ENCODE measurements at regions not wholly inside any gene's neighbourhood (a gene's known extent, or its start where the extent isn't known, plus 50 kb on each side); places are given as distances from the start of the nearest gene placed in this dataset.

- no CpG with 5 or more reads among the region's 1 CpG for WGBS, 2 experiments (ENCODE audit: insufficient coverage in 2 of 2)
- Histone ChIP-seq H3K4me1 (ENCODE audit: control insufficient read depth, insufficient read depth, low read length, poor library complexity, severe bottlenecking) (no peaks in the 10 kb centered on the region), H3K36me3 (ENCODE audit: control insufficient read depth, insufficient read depth, low read length) (no peaks in the 10 kb centered on the region), H3K9me3 (ENCODE audit: control insufficient read depth, low read length) (no peaks in the 10 kb centered on the region), H3K27ac (ENCODE audit: low read depth, low read length, severe bottlenecking) (no peak overlapping the region), H3K4me3 (ENCODE audit: extremely low read depth, insufficient read depth, low read length, poor library complexity, severe bottlenecking) (no peak overlapping the region)
Observed at GRCh38 chrY:7731651-7732050, 820.1 kb upstream of the AMELY start.

- Histone ChIP-seq H3K36me3 (ENCODE audit: control insufficient read depth, insufficient read depth, low read length) (no peaks in the 10 kb centered on the region), H3K4me1 (ENCODE audit: control insufficient read depth, insufficient read depth, low read length, poor library complexity, severe bottlenecking) (no peaks in the 10 kb centered on the region), H3K9me3 (ENCODE audit: control insufficient read depth, low read length) (no peaks in the 10 kb centered on the region), H3K27ac (ENCODE audit: low read depth, low read length, severe bottlenecking) (no peak overlapping the region), H3K4me3 (ENCODE audit: extremely low read depth, insufficient read depth, low read length, poor library complexity, severe bottlenecking) (no peak overlapping the region)
- WGBS, 2 experiments (ENCODE audit: insufficient coverage in 2 of 2): 100% methylated on average over 2 of the region's 2 CpGs; no CpG with 5 or more reads in 1 of the 2 experiments
Observed at GRCh38 chrY:7730664-7731063, 819.1 kb upstream of the AMELY start.

GRCh38 chrY:7730071-7730470, 818.5 kb upstream of the AMELY start:
- H3K27ac ChIP-seq (ENCODE audit: low read depth, low read length, severe bottlenecking): no peak overlapping the region
- no peak overlapping the region for H3K4me3 ChIP-seq (ENCODE audit: extremely low read depth, insufficient read depth, low read length, poor library complexity, severe bottlenecking)
- WGBS, 2 experiments (ENCODE audit: insufficient coverage in 2 of 2): 100% methylated on average over 1 of the region's 2 CpGs; no CpG with 5 or more reads in 1 of the 2 experiments
- no peaks in the 10 kb centered on the region for H3K36me3 ChIP-seq (ENCODE audit: control insufficient read depth, insufficient read depth, low read length)
- H3K4me1 ChIP-seq (ENCODE audit: control insufficient read depth, insufficient read depth, low read length, poor library complexity, severe bottlenecking): no peaks in the 10 kb centered on the region
- H3K9me3 ChIP-seq (ENCODE audit: control insufficient read depth, low read length): no peaks in the 10 kb centered on the region

GRCh38 chrY:7729318-7730011, 817.9 kb upstream of the AMELY start:
- H3K36me3 ChIP-seq (ENCODE audit: control insufficient read depth, insufficient read depth, low read length): no peaks in the 10 kb centered on the region

GRCh38 chrY:7728935-7729317, 817.4 kb upstream of the AMELY start:
- WGBS, 2 experiments (ENCODE audit: insufficient coverage in 2 of 2): no CpG with 5 or more reads among the region's 2 CpGs

More at GRCh38 chrY:7729318-7730011, 817.9 kb upstream of the AMELY start:
- Histone ChIP-seq H3K4me1 (ENCODE audit: control insufficient read depth, insufficient read depth, low read length, poor library complexity, severe bottlenecking) (no peaks in the 10 kb centered on the region), H3K4me3 (ENCODE audit: extremely low read depth, insufficient read depth, low read length, poor library complexity, severe bottlenecking) (no peak overlapping the region), H3K9me3 (ENCODE audit: control insufficient read depth, low read length) (no peaks in the 10 kb centered on the region), H3K27ac (ENCODE audit: low read depth, low read length, severe bottlenecking) (no peak overlapping the region)
- 80 to 89% methylated on average over 2 to 6 of the region's 8 CpGs for WGBS, 2 experiments (ENCODE audit: insufficient coverage in 2 of 2)

GRCh38 chrY:7725791-7726460, 814.4 kb upstream of the AMELY start:
- Histone ChIP-seq H3K9me3 (ENCODE audit: control insufficient read depth, low read length) (no peaks in the 10 kb centered on the region), H3K27ac (ENCODE audit: low read depth, low read length, severe bottlenecking) (no peak overlapping the region)

More at GRCh38 chrY:7728935-7729317, 817.4 kb upstream of the AMELY start:
- no peaks in the 10 kb centered on the region for H3K4me1 ChIP-seq (ENCODE audit: control insufficient read depth, insufficient read depth, low read length, poor library complexity, severe bottlenecking)
- H3K4me3 ChIP-seq (ENCODE audit: extremely low read depth, insufficient read depth, low read length, poor library complexity, severe bottlenecking): no peak overlapping the region
- no peaks in the 10 kb centered on the region for H3K9me3 ChIP-seq (ENCODE audit: control insufficient read depth, low read length)
- no peaks in the 10 kb centered on the region for H3K36me3 ChIP-seq (ENCODE audit: control insufficient read depth, insufficient read depth, low read length)
- no peak overlapping the region for H3K27ac ChIP-seq (ENCODE audit: low read depth, low read length, severe bottlenecking)

GRCh38 chrY:7723991-7724632, 812.6 kb upstream of the AMELY start:
- H3K27ac ChIP-seq (ENCODE audit: low read depth, low read length, severe bottlenecking): no peak overlapping the region
- no peaks in the 10 kb centered on the region for H3K4me1 ChIP-seq (ENCODE audit: control insufficient read depth, insufficient read depth, low read length, poor library complexity, severe bottlenecking)
- H3K36me3 ChIP-seq (ENCODE audit: control insufficient read depth, insufficient read depth, low read length): no peaks in the 10 kb centered on the region
- no peaks in the 10 kb centered on the region for H3K9me3 ChIP-seq (ENCODE audit: control insufficient read depth, low read length)
- H3K4me3 ChIP-seq (ENCODE audit: extremely low read depth, insufficient read depth, low read length, poor library complexity, severe bottlenecking): no peak overlapping the region
- WGBS, 2 experiments (ENCODE audit: insufficient coverage in 2 of 2): no CpG with 5 or more reads among the region's 1 CpG

More at GRCh38 chrY:7725791-7726460, 814.4 kb upstream of the AMELY start:
- WGBS, 2 experiments (ENCODE audit: insufficient coverage in 2 of 2): 76% methylated on average over 2 of the region's 4 CpGs; no CpG with 5 or more reads in 1 of the 2 experiments
- Histone ChIP-seq H3K36me3 (ENCODE audit: control insufficient read depth, insufficient read depth, low read length) (no peaks in the 10 kb centered on the region), H3K4me1 (ENCODE audit: control insufficient read depth, insufficient read depth, low read length, poor library complexity, severe bottlenecking) (no peaks in the 10 kb centered on the region), H3K4me3 (ENCODE audit: extremely low read depth, insufficient read depth, low read length, poor library complexity, severe bottlenecking) (no peak overlapping the region)

GRCh38 chrY:7723127-7723526, 811.6 kb upstream of the AMELY start:
- H3K4me3 ChIP-seq (ENCODE audit: extremely low read depth, insufficient read depth, low read length, poor library complexity, severe bottlenecking): no peak overlapping the region
- no peak overlapping the region for H3K27ac ChIP-seq (ENCODE audit: low read depth, low read length, severe bottlenecking)
- H3K9me3 ChIP-seq (ENCODE audit: control insufficient read depth, low read length): no peaks in the 10 kb centered on the region
- no CpG with 5 or more reads among the region's 2 CpGs for WGBS, 2 experiments (ENCODE audit: insufficient coverage in 2 of 2)
- no peaks in the 10 kb centered on the region for H3K36me3 ChIP-seq (ENCODE audit: control insufficient read depth, insufficient read depth, low read length)
- H3K4me1 ChIP-seq (ENCODE audit: control insufficient read depth, insufficient read depth, low read length, poor library complexity, severe bottlenecking): no peaks in the 10 kb centered on the region

- H3K9me3 ChIP-seq (ENCODE audit: control insufficient read depth, low read length): no peaks in the 10 kb centered on the region
- H3K4me3 ChIP-seq (ENCODE audit: extremely low read depth, insufficient read depth, low read length, poor library complexity, severe bottlenecking): no peak overlapping the region
- no peaks in the 10 kb centered on the region for H3K4me1 ChIP-seq (ENCODE audit: control insufficient read depth, insufficient read depth, low read length, poor library complexity, severe bottlenecking)
- H3K36me3 ChIP-seq (ENCODE audit: control insufficient read depth, insufficient read depth, low read length): no peaks in the 10 kb centered on the region
- H3K27ac ChIP-seq (ENCODE audit: low read depth, low read length, severe bottlenecking): no peak overlapping the region
Observed at GRCh38 chrY:7722566-7722965, 811.0 kb upstream of the AMELY start.

GRCh38 chrY:7720974-7721373, 809.4 kb upstream of the AMELY start:
- Histone ChIP-seq H3K27ac (ENCODE audit: low read depth, low read length, severe bottlenecking) (no peak overlapping the region), H3K9me3 (ENCODE audit: control insufficient read depth, low read length) (no peaks in the 10 kb centered on the region)
- WGBS, 2 experiments (ENCODE audit: insufficient coverage in 2 of 2): no CpG with 5 or more reads among the region's 1 CpG

GRCh38 chrY:7719271-7719670, 807.7 kb upstream of the AMELY start:
- no peaks in the 10 kb centered on the region for H3K9me3 ChIP-seq (ENCODE audit: control insufficient read depth, low read length)
- no peak overlapping the region for H3K27ac ChIP-seq (ENCODE audit: low read depth, low read length, severe bottlenecking)
- H3K4me1 ChIP-seq (ENCODE audit: control insufficient read depth, insufficient read depth, low read length, poor library complexity, severe bottlenecking): no peaks in the 10 kb centered on the region
- H3K36me3 ChIP-seq (ENCODE audit: control insufficient read depth, insufficient read depth, low read length): no peaks in the 10 kb centered on the region
- WGBS, 2 experiments (ENCODE audit: insufficient coverage in 2 of 2): 80% methylated on average over 1 of the region's 2 CpGs; no CpG with 5 or more reads in 1 of the 2 experiments
- H3K4me3 ChIP-seq (ENCODE audit: extremely low read depth, insufficient read depth, low read length, poor library complexity, severe bottlenecking): no peak overlapping the region

More at GRCh38 chrY:7720974-7721373, 809.4 kb upstream of the AMELY start:
- Histone ChIP-seq H3K4me3 (ENCODE audit: extremely low read depth, insufficient read depth, low read length, poor library complexity, severe bottlenecking) (no peak overlapping the region), H3K36me3 (ENCODE audit: control insufficient read depth, insufficient read depth, low read length) (no peaks in the 10 kb centered on the region), H3K4me1 (ENCODE audit: control insufficient read depth, insufficient read depth, low read length, poor library complexity, severe bottlenecking) (no peaks in the 10 kb centered on the region)

Data from mesodermal cell (in vitro differentiated cells).